A673 (cell line): ENCODE measurements at regions not wholly inside any gene's neighbourhood (a gene's known extent, or its start where the extent isn't known, plus 50 kb on each side); places are given as distances from the start of the nearest gene placed in this dataset.

Source experiments
- BruUV-seq: library from RNA; stranded (reverse); fragments of 400-500 nt; replicated peaks from 2 replicates; lab custom pipeline; 2021; lab: Mats Ljungman, UMichigan
- CTCF ChIA-PET: fragments of 300-600 bp; sonication (Branson Sonifier 250); formaldehyde crosslinking; loops from one replicate; lab custom pipeline; 2022; ENCODE audit warnings: antibody characterized with exemption; lab: Charles Lee
- POLR2A ChIA-PET: fragments of 300-600 bp; sonication (Branson Sonifier 250); formaldehyde crosslinking; loops from one replicate; lab custom pipeline; 2022; ENCODE audit warnings: antibody characterized with exemption; ENCODE audit not compliant: low non-redundant PET; lab: Charles Lee
- DNase-seq: peaks from one replicate; pipeline ENCODE4 v3.0.0-alpha.2; 2015; ENCODE audit warnings: low spot score
- H3K27ac ChIP-seq: fragments of 200-600 bp; sonication (generic); 2 replicates; pipeline ENCODE4 v1.5.1; 2016; ENCODE audit warnings: mixed run types, low read depth, mild to moderate bottlenecking, mixed read lengths, antibody characterized with exemption, low read length; ENCODE audit not compliant: poor library complexity, severe bottlenecking
- H3K27me3 ChIP-seq: fragments of 200-600 bp; sonication (generic); replicated peaks from 2 replicates; pipeline ENCODE4 v1.6.1; 2017; ENCODE audit warnings: mixed run types, low read depth, mild to moderate bottlenecking, mixed read lengths, antibody characterized with exemption, low read length; ENCODE audit not compliant: insufficient read depth, poor library complexity
- H3K36me3 ChIP-seq: fragments of 200-600 bp; sonication (generic); 2 replicates; pipeline ENCODE4 v1.6.1; 2016; ENCODE audit warnings: mixed run types, mild to moderate bottlenecking, mixed read lengths, antibody characterized with exemption, low read length; ENCODE audit not compliant: insufficient read depth, poor library complexity, severe bottlenecking
- H3K4me1 ChIP-seq: fragments of 200-600 bp; sonication (generic); 2 replicates; pipeline ENCODE4 v1.6.1; 2017; ENCODE audit warnings: mixed run types, mild to moderate bottlenecking, mixed read lengths, antibody characterized with exemption, low read length; ENCODE audit not compliant: insufficient read depth, poor library complexity, severe bottlenecking
- H3K4me3 ChIP-seq: fragments of 200-600 bp; sonication (generic); 2 replicates; pipeline ENCODE4 v1.5.1; 2016; ENCODE audit warnings: low read depth, mixed run types, mild to moderate bottlenecking, mixed read lengths, low read length; ENCODE audit not compliant: poor library complexity, severe bottlenecking
- H3K9me3 ChIP-seq: fragments of 200-600 bp; sonication (generic); 2 replicates; pipeline ENCODE4 v1.6.1; 2016; ENCODE audit warnings: mixed run types, low read depth, mild to moderate bottlenecking, mixed read lengths, antibody characterized with exemption, low read length; ENCODE audit not compliant: poor library complexity, severe bottlenecking
- EZH2 ChIP-seq: fragments of 200-600 bp; sonication (generic); IDR thresholded peaks from 2 replicates; pipeline ENCODE4 v1.6.1; 2017; ENCODE audit warnings: borderline replicate concordance, low read depth, mild to moderate bottlenecking, mixed read lengths, antibody characterized with exemption, low read length; ENCODE audit not compliant: poor library complexity, severe bottlenecking
- intact Hi-C: fragments of 100-400 bp; cut with micrococcal nuclease; formaldehyde crosslinking; loops from one replicate; pipeline ENCODE4 v1.10.0; 2022; ENCODE audit not compliant: unreplicated experiment
- TF ChIP-seq, protein P1 (sequence below): fragments of 300-800, 200-600 bp; sonication (generic); conservative IDR thresholded peaks from 2 replicates; pipeline ENCODE4 v1.5.1; 2017; ENCODE audit warnings: low read depth, mild to moderate bottlenecking, antibody characterized with exemption, low read length, moderate library complexity, mixed read lengths

DNA sequence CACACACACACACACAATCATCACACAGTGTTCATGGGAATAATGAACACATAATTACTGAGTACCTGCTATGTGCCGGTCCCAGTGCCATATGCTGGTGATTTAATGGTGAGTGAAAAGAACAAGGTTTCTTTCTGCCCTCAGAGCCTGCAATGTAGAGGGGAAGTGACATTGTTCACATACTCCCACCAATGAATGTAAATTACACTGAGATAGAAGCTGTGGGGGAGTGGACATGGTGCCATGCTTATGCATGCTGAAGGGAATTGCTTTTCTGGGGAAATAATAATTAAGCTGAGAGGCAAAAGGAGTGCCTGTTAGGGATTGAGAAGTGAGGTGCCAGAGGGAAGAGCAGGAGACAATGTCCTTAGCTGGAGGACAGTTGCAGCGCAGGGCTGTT, 175.1 kb downstream of the MFSD1 start:
- TF ChIP-seq EZH2 = no peak
- TF ChIP-seq, protein P1, sequence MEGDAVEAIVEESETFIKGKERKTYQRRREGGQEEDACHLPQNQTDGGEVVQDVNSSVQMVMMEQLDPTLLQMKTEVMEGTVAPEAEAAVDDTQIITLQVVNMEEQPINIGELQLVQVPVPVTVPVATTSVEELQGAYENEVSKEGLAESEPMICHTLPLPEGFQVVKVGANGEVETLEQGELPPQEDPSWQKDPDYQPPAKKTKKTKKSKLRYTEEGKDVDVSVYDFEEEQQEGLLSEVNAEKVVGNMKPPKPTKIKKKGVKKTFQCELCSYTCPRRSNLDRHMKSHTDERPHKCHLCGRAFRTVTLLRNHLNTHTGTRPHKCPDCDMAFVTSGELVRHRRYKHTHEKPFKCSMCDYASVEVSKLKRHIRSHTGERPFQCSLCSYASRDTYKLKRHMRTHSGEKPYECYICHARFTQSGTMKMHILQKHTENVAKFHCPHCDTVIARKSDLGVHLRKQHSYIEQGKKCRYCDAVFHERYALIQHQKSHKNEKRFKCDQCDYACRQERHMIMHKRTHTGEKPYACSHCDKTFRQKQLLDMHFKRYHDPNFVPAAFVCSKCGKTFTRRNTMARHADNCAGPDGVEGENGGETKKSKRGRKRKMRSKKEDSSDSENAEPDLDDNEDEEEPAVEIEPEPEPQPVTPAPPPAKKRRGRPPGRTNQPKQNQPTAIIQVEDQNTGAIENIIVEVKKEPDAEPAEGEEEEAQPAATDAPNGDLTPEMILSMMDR = no peak
- H3K9me3 ChIP-seq = no peaks in the 10 kb centered on the region
- H3K4me3 ChIP-seq = no peak overlapping the region
- no peaks in the 10 kb centered on the region for H3K4me1 ChIP-seq
- intact Hi-C loops = no loop called here
- DNase-seq = no peak
- POLR2A ChIA-PET = no interaction called here
- no peaks in the 10 kb centered on the region for H3K36me3 ChIP-seq
- no peak overlapping the region for H3K27ac ChIP-seq
- no peaks in the 10 kb centered on the region for H3K27me3 ChIP-seq
- CTCF ChIA-PET = interaction anchor here (0.6 kb wide), 1 partner anchor 175 kb away, joined by 3 read pairs; no protein-coding TSS in a partner anchor
- no TSS peak for BruUV-seq

DNA sequence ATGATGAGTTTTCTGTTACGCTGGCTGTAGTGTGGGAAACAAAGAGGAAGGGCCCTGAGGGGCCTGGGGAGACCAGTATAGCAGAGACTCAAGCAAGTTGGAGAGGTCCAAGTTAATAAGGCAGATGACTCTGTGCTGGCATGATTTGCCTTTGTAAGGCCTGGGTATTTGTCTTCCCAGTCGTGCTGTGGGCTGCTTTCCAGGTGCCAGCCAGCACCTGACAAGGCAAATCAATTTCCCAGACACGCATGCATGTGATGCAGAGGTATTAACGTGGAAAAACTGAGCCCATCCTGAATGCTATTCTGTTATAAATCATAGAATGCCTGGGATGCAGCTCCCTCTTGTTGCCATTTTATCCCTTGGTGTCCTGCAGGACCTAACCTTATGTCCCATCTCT, 175.6 kb downstream of the MFSD1 start:
- no TSS peak for BruUV-seq
- H3K4me1 ChIP-seq = no peaks in the 10 kb centered on the region
- no peaks in the 10 kb centered on the region for H3K27me3 ChIP-seq
- intact Hi-C loops = no loop called here
- POLR2A ChIA-PET = no interaction called here
- no peaks in the 10 kb centered on the region for H3K36me3 ChIP-seq
- DNase-seq = no peak
- H3K4me3 ChIP-seq = no peak overlapping the region
- no peaks in the 10 kb centered on the region for H3K9me3 ChIP-seq
- no peak for TF ChIP-seq EZH2
- TF ChIP-seq, protein P1 = no peak
- H3K27ac ChIP-seq = no peak overlapping the region
- CTCF ChIA-PET = interaction anchor here (0.6 kb wide), 1 partner anchor 175 kb away, joined by 3 read pairs; no protein-coding TSS in a partner anchor

DNA sequence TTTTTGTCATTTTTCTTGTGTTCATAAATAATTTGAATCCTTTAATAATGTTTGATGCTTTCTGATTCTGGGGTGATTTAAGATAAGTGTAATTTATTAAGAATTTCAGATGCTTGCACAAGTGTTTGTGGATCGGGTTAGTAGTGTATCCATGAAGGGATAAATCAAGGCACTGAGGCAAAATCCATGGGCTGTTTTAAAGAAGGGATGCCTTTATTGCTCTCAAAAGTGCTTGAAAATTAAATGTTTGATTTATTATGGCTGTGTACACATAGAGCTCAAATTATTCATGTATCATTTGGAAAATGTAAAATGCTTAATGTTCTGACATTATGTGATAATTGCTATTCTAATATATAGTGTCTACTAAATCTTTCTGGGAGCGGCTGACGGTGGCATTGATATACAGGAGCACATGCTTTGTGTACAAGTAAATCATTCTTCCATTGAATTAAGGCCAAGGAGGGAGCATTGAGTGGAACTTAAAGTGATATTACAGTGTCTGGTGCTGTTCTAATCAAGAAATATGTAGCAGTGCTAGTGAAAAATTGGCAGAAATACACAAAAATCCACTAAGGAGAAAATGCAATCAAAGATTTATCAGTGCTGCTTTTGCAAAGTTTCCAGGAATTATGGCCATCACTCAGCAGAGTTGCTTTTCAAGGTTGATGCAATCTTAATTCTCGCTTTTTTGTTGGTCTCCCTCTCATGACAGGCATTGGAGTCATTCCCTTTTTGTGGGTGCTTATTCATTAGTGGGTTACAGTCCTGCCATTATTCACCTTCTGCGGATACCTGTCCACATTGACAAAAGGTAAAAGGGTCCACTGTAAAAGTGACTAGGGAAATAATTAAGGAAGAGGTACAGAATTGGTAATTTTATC, 181.6 kb downstream of the MFSD1 start:
- H3K27ac ChIP-seq = no peak overlapping the region
- H3K36me3 ChIP-seq = no peaks in the 10 kb centered on the region
- ChIA-PET CTCF (no interaction called here), POLR2A (no interaction called here)
- intact Hi-C loops = no loop called here
- no peaks in the 10 kb centered on the region for H3K9me3 ChIP-seq
- no TSS peak for BruUV-seq
- TF ChIP-seq EZH2 = no peak
- TF ChIP-seq, protein P1 = no peak
- no peaks in the 10 kb centered on the region for H3K27me3 ChIP-seq
- no peak for DNase-seq
- H3K4me1 ChIP-seq = no peaks in the 10 kb centered on the region
- H3K4me3 ChIP-seq = no peak overlapping the region
